Spleen (tissue), 7 donors: ENCODE measurements at regions not wholly inside any gene's neighbourhood (a gene's known extent, or its start where the extent isn't known, plus 50 kb on each side); places are given as distances from the start of the nearest gene placed in this dataset.

ENCODE experiments used
- CTCF ChIP-seq, 11 experiments: fragments of 200-600 bp in 7 of 11; fragments of 450-650 bp in 4 of 11; sonication (generic) in 4 of 11; IDR thresholded peaks in 8 of 11; conservative IDR thresholded peaks in 3 of 11; 1 replicate in 7 of 11; 2 replicates in 4 of 11; pipeline versions ENCODE4 v1.4.0 to v1.8.0; 2016 to 2021; ENCODE audit warnings: antibody characterized with exemption in 11 of 11, inconsistent platforms in 4 of 11, mild to moderate bottlenecking in 1 of 11
- POLR2A ChIP-seq, 3 donors: fragments of 450-650 bp; IDR thresholded peaks; one replicate each; pipeline ENCODE4 v1.5.1; 2017; ENCODE audit warnings: antibody characterized with exemption in 3 of 3, mild to moderate bottlenecking in 1 of 3
- POLR2AphosphoS5 ChIP-seq, 3 donors: sonication (generic); formaldehyde crosslinking; IDR thresholded peaks; one replicate each; pipeline ENCODE4 v1.5.1; 2017; ENCODE audit warnings: antibody characterized with exemption in 3 of 3
- donor health status: DM: no; HTN: no; CAD: no; lungs with moderate emphysema.
- donor health status: DM: no; HTN: no; CAD: no.
- donor health status: DM: no; HTN: no; CAD: no.

- no peak for TF ChIP-seq POLR2AphosphoS5 (IDR thresholded peaks at IDR 0.05)
- TF ChIP-seq CTCF (IDR thresholded peaks at IDR 0.05 in 8 of 11, conservative IDR thresholded peaks at IDR 0.05 in 3 of 11): no peak
- no peak for TF ChIP-seq POLR2A (IDR thresholded peaks at IDR 0.05)
These were observed 97.7 kb downstream of the TMEM130 start for GRCh38 chr7:98771941-98772603.
